GM19238 (cell line): ENCODE measurements at regions not wholly inside any gene's neighbourhood (a gene's known extent, or its start where the extent isn't known, plus 50 kb on each side); places are given as distances from the start of the nearest gene placed in this dataset.

Source experiments
- DNase-seq: peaks from one replicate; pipeline ENCODE4 v3.0.0; 2011; ENCODE audit warnings: low spot score; ENCODE audit not compliant: insufficient read length

- no peak for DNase-seq
These were observed 452.4 kb upstream of the CDH7 start for GRCh38 chr18:65298422-65298821.

- DNase-seq, result no peak
These were observed 461.9 kb upstream of the CDH7 start for GRCh38 chr18:65288908-65289307.

DNA sequence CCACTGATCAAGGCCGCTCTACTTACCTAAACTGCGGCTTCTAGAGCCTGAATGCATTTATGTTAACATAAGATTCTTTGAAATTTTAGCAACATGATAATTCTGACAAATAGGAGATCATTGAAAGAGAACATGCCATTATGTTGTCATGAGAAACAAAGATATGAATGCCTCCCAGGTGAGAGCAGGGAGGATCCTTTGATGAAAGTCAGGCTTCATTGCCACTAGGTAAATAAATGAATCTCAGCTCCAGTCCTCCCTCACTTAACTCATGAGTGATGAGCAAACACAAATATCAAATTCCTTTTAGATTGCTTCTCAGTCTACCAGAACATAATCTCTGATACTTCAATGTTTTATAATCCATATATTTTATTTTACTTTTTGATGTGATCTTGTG lies 463.2 kb upstream of the CDH7 start:
- no peak for DNase-seq

- DNase-seq, result no peak
These were observed 468.7 kb upstream of the CDH7 start for GRCh38 chr18:65282096-65282495.

- DNase-seq, result no peak
These were observed 471.0 kb upstream of the CDH7 start for GRCh38 chr18:65279668-65280305.

GRCh38 chr18:65278939-65279667 lies 471.7 kb upstream of the CDH7 start:
- no peak for DNase-seq

DNA sequence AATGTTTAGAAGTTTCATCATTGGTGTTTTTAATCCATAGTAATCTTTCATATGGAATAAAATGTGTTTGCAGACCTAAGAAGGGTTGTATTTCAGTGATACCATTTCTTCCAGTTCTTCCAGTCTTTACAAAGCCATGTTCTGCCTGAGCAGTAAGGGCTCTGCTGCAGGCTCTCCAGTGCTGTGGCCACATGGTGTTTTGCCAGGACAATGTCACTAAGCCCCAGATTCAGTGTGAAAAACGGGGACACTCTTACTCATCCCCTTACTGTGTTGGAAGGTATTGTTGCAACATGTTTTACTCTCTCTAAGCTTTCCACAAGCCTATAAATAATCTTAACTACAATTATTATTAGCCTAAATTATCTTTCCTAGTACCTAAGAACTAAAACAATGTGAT lies 481.4 kb upstream of the CDH7 start:
- DNase-seq, result no peak

DNA sequence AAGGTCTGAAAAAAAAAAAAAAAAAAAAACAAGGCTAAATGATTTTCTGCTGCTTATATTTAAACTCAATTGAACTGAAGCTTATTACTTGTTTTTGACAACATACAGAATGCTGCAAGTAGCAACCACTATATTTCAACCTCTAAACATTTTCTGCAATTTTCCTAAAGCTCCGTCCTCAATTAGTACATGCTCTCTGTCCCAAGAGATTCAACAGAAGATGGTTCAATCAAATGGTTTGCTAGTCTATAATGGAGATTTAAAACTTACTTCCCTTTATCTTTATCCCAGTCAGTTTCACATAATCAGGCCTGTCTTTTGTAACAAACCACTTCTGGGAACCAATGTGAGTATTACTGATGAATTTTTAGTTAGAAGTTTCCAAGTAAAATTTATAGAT lies 485.1 kb upstream of the CDH7 start:
- DNase-seq, result no peak

- no peak for DNase-seq
These were observed 490.8 kb upstream of the CDH7 start for GRCh38 chr18:65260030-65260429.

DNA sequence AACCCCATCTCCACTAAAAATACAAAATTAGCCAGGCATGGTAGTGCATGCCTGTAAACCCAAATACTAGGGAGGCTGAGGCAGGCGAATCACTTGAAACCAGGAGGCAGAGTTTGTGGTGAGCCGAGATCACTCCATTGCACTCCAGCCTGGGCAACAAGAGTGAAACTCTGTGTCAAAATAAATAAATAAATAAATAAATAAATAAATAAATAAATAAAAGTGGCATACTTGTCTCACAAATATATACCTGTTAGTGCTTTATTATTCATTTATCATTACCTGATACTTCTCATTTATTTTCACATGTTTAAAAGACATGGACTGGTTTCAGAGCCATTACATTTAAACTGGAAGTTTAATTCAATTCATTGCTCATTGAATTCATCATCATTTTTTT lies 491.4 kb upstream of the CDH7 start:
- DNase-seq, result no peak

- no peak for DNase-seq
These were observed 493.7 kb upstream of the CDH7 start for GRCh38 chr18:65257149-65257548.

DNA sequence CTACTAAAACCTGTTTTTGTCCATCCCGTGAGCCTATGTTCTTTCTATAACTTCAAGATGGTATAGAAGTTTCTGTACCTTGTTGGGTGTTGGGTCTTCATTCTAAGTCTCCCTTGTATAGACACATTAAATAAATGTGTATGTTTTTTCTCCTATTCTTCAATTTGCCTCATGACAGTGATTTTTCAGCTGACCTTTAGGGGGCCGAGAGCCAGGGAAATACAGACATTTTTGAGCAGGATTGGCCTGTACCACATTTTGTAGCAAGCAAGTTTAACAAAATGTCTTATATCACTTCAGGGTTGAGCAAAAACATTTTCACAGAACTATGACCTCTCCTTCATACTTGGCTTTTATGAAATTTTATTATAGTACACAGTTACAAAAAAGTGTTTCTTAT lies 495.4 kb upstream of the CDH7 start:
- no peak for DNase-seq

DNA sequence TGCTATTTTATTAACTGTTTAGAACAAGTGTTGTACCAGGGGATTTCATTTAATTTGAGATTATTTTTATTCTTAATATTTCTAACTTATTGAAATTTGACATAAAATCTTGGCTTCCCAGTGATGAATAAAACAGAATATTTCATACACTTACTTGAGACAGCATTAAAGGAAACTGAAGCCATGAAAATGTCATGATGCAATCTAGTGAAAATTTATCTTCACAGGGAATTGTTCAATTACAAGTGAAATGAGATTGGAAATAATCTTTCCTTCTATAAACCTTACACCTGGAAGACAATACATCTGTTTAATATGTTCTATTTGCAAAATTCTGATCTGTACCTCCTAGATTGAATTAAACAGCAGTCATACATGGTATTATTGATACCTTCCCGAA lies 511.0 kb upstream of the CDH7 start:
- DNase-seq, result no peak

- DNase-seq, result no peak
These were observed 514.7 kb upstream of the CDH7 start for GRCh38 chr18:65235966-65236624.

DNA sequence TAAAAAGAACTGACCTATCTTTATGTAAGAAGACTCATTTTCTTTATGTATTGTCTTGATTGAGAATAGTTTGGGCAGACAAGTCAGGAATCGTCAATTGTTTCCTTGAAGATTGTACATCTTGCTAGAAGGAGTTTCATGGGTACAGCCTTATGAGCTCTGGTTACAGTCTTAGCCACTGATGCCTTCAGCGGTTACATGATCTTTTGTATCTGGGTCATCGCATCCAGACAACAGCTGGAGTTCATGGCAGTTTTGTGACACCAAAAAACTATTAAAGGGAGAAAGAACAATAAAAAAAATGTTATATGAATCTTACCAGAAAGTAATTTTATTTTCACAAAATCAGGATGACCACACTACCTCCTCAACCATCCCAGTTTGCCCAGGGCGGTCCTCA lies 520.5 kb upstream of the CDH7 start:
- DNase-seq, result no peak

DNA sequence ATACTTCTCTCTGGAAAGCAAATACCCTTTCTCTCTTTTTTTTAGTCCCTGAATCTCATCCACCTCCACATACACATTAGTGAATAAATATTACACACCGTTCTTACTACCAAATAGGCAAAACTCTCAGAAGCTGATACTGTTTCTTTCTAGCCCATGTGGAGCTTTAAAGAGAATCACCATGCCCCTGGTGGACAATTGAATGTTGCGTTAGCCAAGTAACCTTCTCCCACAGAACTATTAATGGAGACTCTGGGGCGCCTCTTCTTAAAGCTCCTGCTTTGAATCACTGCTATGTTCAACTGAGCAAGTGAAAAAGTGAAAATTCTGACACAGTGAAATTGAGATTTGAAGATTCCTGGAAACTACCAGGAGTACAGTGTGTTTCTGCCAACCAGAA lies 522.8 kb upstream of the CDH7 start:
- no peak for DNase-seq

DNA sequence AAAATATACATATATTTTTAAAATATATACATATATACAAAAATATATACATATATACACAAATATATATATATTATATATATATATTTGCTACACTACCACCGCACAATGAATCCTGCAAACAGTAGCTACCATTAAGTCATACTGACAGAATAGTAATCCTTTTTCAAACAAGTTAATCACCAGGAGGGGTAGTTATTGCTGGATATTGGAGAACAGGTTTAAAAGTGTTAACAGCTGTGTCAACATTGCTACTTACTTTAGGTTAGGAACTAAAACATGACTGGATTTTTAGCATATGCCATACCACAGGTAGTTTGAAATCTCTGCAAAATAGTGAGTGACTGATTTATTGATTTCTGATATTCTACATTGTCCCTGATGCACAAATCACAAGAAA lies 529.1 kb upstream of the CDH7 start:
- DNase-seq, result no peak

GRCh38 chr18:65221115-65221514 lies 529.7 kb upstream of the CDH7 start:
- no peak for DNase-seq

DNA sequence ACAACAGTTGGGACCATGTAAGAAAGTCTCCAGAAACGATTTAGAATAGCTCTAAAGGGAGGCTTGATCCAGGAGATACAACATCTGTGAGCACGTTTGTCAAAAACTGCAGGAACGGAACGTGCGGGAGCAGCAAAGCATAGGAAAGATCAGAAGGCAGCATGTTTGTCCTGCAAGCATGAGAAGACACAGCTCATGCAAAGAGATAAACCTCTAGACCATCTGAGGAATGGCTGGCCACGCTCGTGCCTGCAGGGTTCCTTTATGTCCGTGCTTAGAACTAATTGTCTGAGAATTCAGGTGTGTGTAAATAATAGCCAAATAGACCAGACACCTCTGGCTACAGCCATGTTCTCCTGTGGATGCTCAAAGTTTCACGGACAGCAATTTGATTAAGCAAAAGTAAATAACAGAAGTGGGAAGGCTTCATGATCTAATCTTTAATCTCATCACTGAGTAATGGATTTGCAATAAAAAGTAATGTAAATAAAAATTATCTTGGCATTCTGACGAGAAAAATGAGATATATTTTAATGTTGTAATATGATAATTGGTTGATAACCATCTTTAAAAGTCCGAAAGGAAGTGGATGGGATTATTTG lies 534.8 kb upstream of the CDH7 start:
- DNase-seq, result no peak

DNA sequence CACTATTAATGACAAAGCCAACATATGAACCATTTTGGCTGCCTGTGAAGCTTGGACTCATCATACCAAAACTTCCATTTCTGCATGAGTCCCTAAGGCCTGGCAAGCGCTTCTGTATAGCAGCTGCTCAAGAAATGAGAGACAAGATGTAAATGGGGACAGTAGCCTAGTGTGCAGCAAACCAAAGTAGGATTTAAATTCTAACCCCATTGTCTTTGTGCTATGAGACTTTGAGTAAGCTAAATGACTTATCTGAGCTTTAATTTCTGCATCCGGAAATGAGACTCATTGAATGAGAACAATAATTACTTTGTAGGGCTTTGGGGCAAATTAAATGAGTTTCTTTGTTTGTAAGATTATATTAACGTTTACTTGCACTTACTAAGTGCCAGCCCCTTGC lies 536.4 kb upstream of the CDH7 start:
- no peak for DNase-seq

- no peak for DNase-seq
These were observed 544.1 kb upstream of the CDH7 start for GRCh38 chr18:65206551-65207260.

- DNase-seq, result no peak
These were observed 548.7 kb upstream of the CDH7 start for GRCh38 chr18:65202091-65202490.
